B cell (primary cell): ENCODE measurements at regions not wholly inside any gene's neighbourhood (a gene's known extent, or its start where the extent isn't known, plus 50 kb on each side); places are given as distances from the start of the nearest gene placed in this dataset.

Experiments used
- EZH2 ChIP-seq: IDR thresholded peaks from 2 replicates; pipeline ENCODE4 v1.6.1; 2012; ENCODE audit warnings: borderline replicate concordance, low read depth, mild to moderate bottlenecking, moderate library complexity, low read length; ENCODE audit not compliant: insufficient read depth, poor library complexity, severe bottlenecking
- TF ChIP-seq, protein P1 (sequence below): fragments of 200-600 bp; IDR thresholded peaks from one replicate; pipeline ENCODE4 v1.8.0; 2022; ENCODE audit warnings: antibody characterized with exemption, mild to moderate bottlenecking

- TF ChIP-seq, protein P1, sequence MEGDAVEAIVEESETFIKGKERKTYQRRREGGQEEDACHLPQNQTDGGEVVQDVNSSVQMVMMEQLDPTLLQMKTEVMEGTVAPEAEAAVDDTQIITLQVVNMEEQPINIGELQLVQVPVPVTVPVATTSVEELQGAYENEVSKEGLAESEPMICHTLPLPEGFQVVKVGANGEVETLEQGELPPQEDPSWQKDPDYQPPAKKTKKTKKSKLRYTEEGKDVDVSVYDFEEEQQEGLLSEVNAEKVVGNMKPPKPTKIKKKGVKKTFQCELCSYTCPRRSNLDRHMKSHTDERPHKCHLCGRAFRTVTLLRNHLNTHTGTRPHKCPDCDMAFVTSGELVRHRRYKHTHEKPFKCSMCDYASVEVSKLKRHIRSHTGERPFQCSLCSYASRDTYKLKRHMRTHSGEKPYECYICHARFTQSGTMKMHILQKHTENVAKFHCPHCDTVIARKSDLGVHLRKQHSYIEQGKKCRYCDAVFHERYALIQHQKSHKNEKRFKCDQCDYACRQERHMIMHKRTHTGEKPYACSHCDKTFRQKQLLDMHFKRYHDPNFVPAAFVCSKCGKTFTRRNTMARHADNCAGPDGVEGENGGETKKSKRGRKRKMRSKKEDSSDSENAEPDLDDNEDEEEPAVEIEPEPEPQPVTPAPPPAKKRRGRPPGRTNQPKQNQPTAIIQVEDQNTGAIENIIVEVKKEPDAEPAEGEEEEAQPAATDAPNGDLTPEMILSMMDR, result no peak
- no peak for TF ChIP-seq EZH2
Measured at GRCh38 chr6:27619436-27619835, 146.5 kb upstream of the ZNF184 start.
